ENCODE measurements at regions not wholly inside any gene's neighbourhood (a gene's known extent, or its start where the extent isn't known, plus 50 kb on each side); places are given as distances from the start of the nearest gene placed in this dataset.

- no peak for TF ChIP-seq CTCF (IDR thresholded peaks at IDR 0.05)
- TF ChIP-seq POLR2A (IDR thresholded peaks at IDR 0.05) = no peak
Observed at GRCh38 chr4:177853229-177853628, 411.0 kb upstream of the AGA start.
